Neuron (in vitro differentiated cells): ENCODE measurements at regions not wholly inside any gene's neighbourhood (a gene's known extent, or its start where the extent isn't known, plus 50 kb on each side); places are given as distances from the start of the nearest gene placed in this dataset.

Experiments used
- H2AFZ ChIP-seq: one replicate; pipeline ENCODE4 v1.6.1; 2013; ENCODE audit warnings: low read depth, mild to moderate bottlenecking, inconsistent platforms, low read length, moderate library complexity
- H3K27me3 ChIP-seq: one replicate; pipeline ENCODE4 v1.6.1; 2013; ENCODE audit warnings: low read length; ENCODE audit not compliant: insufficient read depth
- H3K36me3 ChIP-seq: one replicate; pipeline ENCODE4 v1.6.1; 2013; ENCODE audit warnings: low read length; ENCODE audit not compliant: insufficient read depth
- H3K4me1 ChIP-seq: one replicate; pipeline ENCODE4 v1.6.1; 2013; ENCODE audit warnings: low read length; ENCODE audit not compliant: insufficient read depth
- H3K4me3 ChIP-seq: 2 replicates; pipeline ENCODE4 v1.5.1; 2013; ENCODE audit warnings: mild to moderate bottlenecking, low read length, moderate library complexity
- H3K9me3 ChIP-seq: one replicate; pipeline ENCODE4 v1.6.1; 2013; ENCODE audit warnings: low read length

DNA sequence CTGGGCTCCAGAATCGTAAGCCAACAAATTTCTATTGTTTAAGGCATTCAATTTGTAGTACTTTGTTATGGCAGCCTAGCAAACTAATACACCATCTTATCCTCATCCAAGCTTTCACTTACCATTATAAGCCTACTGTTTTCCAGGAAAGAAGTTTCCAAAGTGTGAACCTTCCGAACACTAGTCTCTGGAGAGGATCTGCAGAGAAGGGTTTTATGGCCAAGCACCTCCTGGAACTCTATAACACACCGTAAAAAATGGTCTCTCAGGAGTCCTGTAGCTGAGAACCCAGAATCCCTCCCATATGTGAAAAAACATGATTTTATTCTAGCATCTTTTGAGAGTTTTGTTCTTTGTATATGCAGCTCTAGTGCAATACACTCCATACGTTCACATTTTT is 142.1 kb downstream of the POSTN start:
- Histone ChIP-seq H3K36me3 (no peaks in the 10 kb centered on the region), H3K4me1 (no peaks in the 10 kb centered on the region), H3K9me3 (no peaks in the 10 kb centered on the region), H2AFZ (no peak overlapping the region), H3K27me3 (no peaks in the 10 kb centered on the region), H3K4me3 (no peak overlapping the region)

DNA sequence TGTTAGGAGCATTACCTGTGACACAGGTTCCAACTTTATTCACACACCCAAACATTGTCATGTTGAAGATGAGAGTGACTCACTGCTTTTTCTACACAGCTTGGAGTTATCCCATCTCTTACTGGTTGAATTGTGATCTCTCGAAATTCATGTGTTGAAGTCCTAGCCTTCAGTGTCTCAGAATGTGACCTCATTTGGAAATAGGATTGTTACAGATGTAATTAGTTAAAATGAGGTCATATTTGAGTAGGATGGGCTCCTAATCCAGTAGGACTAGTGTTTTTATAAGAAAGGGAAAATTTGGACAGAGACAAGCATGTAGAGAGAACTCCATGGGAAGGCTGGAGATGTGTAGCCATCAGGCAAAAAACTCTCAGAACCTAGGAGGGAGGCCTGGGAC is 142.5 kb downstream of the POSTN start:
- Histone ChIP-seq H3K36me3 (no peaks in the 10 kb centered on the region), H3K27me3 (no peaks in the 10 kb centered on the region), H3K4me3 (no peak overlapping the region), H3K9me3 (no peaks in the 10 kb centered on the region), H2AFZ (no peak overlapping the region), H3K4me1 (no peaks in the 10 kb centered on the region)

DNA sequence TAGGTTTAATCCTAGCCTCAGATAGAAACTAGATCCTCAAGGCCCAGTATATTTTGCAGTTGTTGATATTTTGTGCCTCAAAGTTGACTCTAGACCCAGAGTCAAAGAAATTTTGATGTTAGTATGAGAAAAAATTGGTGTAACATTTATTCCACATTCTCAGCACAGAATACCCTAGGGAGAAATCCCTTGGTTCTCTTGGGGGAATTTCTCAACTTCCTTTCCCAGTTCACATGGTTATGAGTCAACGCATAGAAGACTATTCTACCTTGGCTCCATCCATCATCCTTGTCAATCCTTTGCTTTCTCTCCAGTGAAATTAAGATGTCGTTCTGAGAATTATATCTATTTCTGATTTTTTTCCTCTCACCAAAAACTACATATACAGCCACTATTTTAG is 145.3 kb downstream of the POSTN start:
- no peaks in the 10 kb centered on the region for H3K4me1 ChIP-seq
- H3K4me3 ChIP-seq = no peak overlapping the region
- H3K27me3 ChIP-seq = no peaks in the 10 kb centered on the region
- H3K36me3 ChIP-seq = no peaks in the 10 kb centered on the region
- no peaks in the 10 kb centered on the region for H3K9me3 ChIP-seq
- H2AFZ ChIP-seq = no peak overlapping the region

GRCh38 chr13:37450276-37450675 is 148.3 kb downstream of the POSTN start:
- H3K36me3 ChIP-seq = no peaks in the 10 kb centered on the region
- no peaks in the 10 kb centered on the region for H3K9me3 ChIP-seq
- no peak overlapping the region for H3K4me3 ChIP-seq
- no peaks in the 10 kb centered on the region for H3K27me3 ChIP-seq
- no peaks in the 10 kb centered on the region for H3K4me1 ChIP-seq
- no peak overlapping the region for H2AFZ ChIP-seq

DNA sequence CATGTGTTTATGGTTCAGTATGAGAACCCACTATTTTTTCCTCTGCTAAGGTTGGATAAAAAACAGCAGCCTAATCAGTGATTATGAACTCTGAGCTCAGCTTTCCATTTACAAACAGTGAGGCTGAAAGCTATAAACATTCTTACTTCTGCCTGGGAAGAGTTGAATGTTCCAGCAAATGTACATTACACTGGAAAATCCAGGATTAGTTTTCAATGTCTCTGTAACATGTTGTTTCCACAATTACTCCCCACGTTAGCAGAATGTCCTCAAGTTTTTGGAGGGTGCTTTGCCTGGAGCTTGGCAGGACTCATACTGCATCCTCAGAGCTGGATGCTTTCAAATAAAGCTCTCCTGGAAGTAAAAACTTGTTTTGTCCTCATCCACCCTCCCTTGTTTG is 150.4 kb downstream of the POSTN start:
- H2AFZ ChIP-seq = no peak overlapping the region
- no peaks in the 10 kb centered on the region for H3K36me3 ChIP-seq
- H3K4me1 ChIP-seq = no peaks in the 10 kb centered on the region
- no peak overlapping the region for H3K4me3 ChIP-seq
- no peaks in the 10 kb centered on the region for H3K9me3 ChIP-seq
- no peaks in the 10 kb centered on the region for H3K27me3 ChIP-seq

DNA sequence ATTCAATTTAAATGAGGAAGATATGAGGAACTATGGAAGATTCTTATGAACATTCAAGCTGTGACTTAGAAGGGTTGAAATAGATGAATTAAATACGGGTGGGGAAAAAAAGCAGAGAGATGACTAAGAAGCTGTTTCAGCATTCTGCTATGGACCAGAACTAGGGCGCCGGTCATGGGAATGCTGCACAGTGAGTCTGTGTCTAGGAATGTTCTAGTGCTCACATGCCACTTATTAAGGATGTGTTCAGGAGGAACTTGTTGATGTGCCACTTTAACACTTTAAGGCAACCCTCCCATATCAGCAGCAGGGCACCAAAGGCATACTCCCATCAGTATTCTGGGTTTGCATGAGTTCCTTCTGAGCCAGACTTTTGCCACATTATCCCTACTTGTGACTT is 152.1 kb downstream of the POSTN start:
- Histone ChIP-seq H3K4me1 (no peaks in the 10 kb centered on the region), H3K4me3 (no peak overlapping the region), H2AFZ (no peak overlapping the region)

DNA sequence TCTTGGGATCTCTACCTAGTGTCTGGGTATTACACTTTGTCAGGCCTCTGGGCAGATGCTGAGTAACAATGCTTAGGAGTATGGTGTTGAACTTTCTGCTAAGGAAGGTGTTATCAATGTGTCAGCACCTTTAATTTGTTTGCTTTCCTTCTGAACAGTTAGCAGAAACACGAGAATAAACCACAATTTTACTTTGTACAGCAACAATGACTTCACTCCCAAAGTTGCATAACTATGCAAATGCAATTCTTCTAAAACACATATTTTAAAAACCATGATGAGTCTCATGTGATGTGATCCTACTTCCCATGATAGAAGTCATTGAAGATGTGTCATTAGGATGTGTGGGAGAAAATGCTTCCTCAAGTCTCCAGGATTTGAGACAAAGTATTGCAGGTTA is 155.0 kb downstream of the POSTN start:
- Histone ChIP-seq H3K27me3 (no peaks in the 10 kb centered on the region), H2AFZ (no peak overlapping the region), H3K4me3 (no peak overlapping the region)

More for the DNA sequence above, 152.1 kb downstream of the POSTN start:
- Histone ChIP-seq H3K36me3 (no peaks in the 10 kb centered on the region), H3K27me3 (no peaks in the 10 kb centered on the region), H3K9me3 (no peaks in the 10 kb centered on the region)

DNA sequence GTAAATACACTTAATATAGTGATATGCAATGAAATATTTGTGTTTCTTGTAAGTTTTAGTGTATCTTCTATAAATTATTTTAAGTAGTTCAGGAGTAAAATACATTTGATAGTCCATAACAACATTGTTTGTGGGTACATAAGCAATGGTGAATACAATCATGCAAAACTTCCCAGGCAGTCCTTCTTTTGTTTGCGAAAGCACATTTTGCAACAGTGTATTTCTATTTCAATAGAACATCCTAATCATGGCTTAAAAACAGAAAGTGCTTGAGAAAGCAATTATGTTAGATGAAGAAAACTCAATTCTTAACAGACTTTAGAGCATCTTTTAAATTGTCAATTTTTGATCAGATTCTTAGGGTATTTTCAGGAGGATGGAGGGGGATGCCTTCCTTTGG is 155.6 kb downstream of the POSTN start:
- H3K4me1 ChIP-seq = no peaks in the 10 kb centered on the region
- no peak overlapping the region for H3K4me3 ChIP-seq
- no peak overlapping the region for H2AFZ ChIP-seq
- H3K9me3 ChIP-seq = no peaks in the 10 kb centered on the region
- no peaks in the 10 kb centered on the region for H3K36me3 ChIP-seq
- H3K27me3 ChIP-seq = no peaks in the 10 kb centered on the region

More for the DNA sequence above, 155.0 kb downstream of the POSTN start:
- no peaks in the 10 kb centered on the region for H3K36me3 ChIP-seq
- H3K4me1 ChIP-seq = no peaks in the 10 kb centered on the region
- no peaks in the 10 kb centered on the region for H3K9me3 ChIP-seq

- Histone ChIP-seq H2AFZ (no peak overlapping the region), H3K9me3 (no peaks in the 10 kb centered on the region), H3K36me3 (no peaks in the 10 kb centered on the region), H3K27me3 (no peaks in the 10 kb centered on the region), H3K4me3 (no peak overlapping the region), H3K4me1 (no peaks in the 10 kb centered on the region)
Observed at GRCh38 chr13:37435881-37436280, 162.7 kb downstream of the POSTN start.

DNA sequence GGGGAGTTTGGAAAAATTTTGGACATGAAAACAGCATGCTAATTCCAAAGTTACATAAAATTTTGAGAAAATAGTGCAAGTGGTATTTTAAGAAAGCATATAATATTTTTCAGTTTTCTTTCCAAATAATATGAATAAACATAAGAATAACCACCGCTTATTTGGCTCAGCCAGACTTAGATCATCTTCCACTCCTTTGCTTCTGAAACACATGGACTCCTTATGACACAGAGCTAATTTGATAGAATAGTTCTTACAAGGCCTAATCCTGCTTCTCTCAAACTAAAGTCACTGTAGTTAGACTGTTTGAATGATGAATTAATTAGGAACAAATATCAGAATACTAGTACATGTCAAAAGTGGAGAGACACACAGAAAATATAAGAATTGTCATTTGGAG is 165.5 kb downstream of the POSTN start:
- H3K27me3 ChIP-seq = no peaks in the 10 kb centered on the region
- H3K4me3 ChIP-seq = no peak overlapping the region
- H3K4me1 ChIP-seq = no peaks in the 10 kb centered on the region
- no peaks in the 10 kb centered on the region for H3K36me3 ChIP-seq
- H2AFZ ChIP-seq = no peak overlapping the region
- H3K9me3 ChIP-seq = no peaks in the 10 kb centered on the region

DNA sequence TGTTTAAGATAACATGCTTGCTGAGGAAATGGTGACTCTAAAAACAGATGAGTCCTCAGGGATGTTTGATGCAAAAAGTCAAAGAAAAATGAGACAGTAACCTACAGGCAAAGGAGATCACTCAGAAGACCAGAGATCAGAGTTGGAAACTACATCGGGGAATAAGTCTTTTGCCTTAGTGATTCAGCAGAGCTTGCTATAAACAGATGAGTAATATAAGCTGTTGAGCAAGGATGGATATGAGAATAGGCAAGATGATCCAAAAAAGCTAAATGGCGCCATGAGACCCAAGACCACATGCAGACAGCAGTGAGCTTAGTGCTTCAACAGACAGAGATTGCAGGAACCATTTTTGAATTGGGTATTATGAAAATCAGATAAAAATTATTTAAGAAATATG is 168.6 kb downstream of the POSTN start:
- Histone ChIP-seq H3K36me3 (no peaks in the 10 kb centered on the region), H2AFZ (no peak overlapping the region), H3K4me3 (no peak overlapping the region), H3K4me1 (no peaks in the 10 kb centered on the region), H3K27me3 (no peaks in the 10 kb centered on the region), H3K9me3 (no peaks in the 10 kb centered on the region)

GRCh38 chr13:37427843-37428494 is 170.6 kb downstream of the POSTN start:
- Histone ChIP-seq H3K36me3 (no peaks in the 10 kb centered on the region), H3K4me1 (no peaks in the 10 kb centered on the region), H2AFZ (no peak overlapping the region), H3K4me3 (no peak overlapping the region), H3K9me3 (no peaks in the 10 kb centered on the region), H3K27me3 (no peaks in the 10 kb centered on the region)

DNA sequence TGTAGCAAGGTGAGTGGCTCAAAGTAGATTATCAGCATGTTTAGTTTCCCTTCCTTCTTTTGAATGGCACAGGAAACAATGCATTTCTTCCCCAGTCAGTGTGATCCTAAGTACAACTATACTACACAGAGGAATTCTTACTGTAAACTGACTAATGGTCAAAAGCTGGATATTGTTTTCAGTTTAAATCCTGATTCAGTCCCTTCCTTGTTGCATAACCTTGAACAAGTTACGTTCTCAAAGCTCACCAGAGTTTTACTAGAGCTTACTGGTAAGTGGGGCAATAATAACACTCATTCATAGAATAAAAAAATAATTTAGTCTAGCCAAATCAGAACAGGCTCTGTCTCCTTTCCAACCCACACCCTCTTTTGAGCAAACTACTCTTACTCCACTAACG is 180.1 kb downstream of the POSTN start:
- Histone ChIP-seq H3K27me3 (no peaks in the 10 kb centered on the region), H3K4me1 (no peaks in the 10 kb centered on the region), H3K4me3 (no peak overlapping the region), H3K9me3 (no peaks in the 10 kb centered on the region), H2AFZ (no peak overlapping the region), H3K36me3 (no peaks in the 10 kb centered on the region)

- Histone ChIP-seq H2AFZ (no peak overlapping the region), H3K36me3 (no peaks in the 10 kb centered on the region), H3K4me3 (no peak overlapping the region), H3K27me3 (no peaks in the 10 kb centered on the region), H3K9me3 (no peaks in the 10 kb centered on the region), H3K4me1 (no peaks in the 10 kb centered on the region)
Observed at GRCh38 chr13:37417060-37417441, 181.5 kb downstream of the POSTN start.
